RWPE1 (cell line): ENCODE measurements at regions not wholly inside any gene's neighbourhood (a gene's known extent, or its start where the extent isn't known, plus 50 kb on each side); places are given as distances from the start of the nearest gene placed in this dataset.

Experiments used
- CTCF ChIA-PET: fragments of 350-600 bp; sonication (Branson Sonifier 250); formaldehyde crosslinking; extraction: SDS; loops from one replicate; lab custom pipeline; 2021; lab: Yijun Ruan, JAX
- POLR2A ChIA-PET: fragments of 400-600 bp; formaldehyde crosslinking; extraction: SDS; loops from one replicate; lab custom pipeline; 2020; ENCODE audit warnings: antibody characterized with exemption; ENCODE audit not compliant: low non-redundant PET; lab: Yijun Ruan, JAX
- DNase-seq: peaks from one replicate; pipeline ENCODE4 v3.0.0; 2012; ENCODE audit warnings: low spot score
- H3K27ac ChIP-seq: fragments of 450-650 bp; 2 replicates; pipeline ENCODE4 v1.5.1; 2017
- TF ChIP-seq, protein P1 (sequence below): fragments of 450-650 bp; conservative IDR thresholded peaks from 2 replicates; pipeline ENCODE4 v1.5.1; 2017; ENCODE audit warnings: low read depth, mild to moderate bottlenecking

DNA sequence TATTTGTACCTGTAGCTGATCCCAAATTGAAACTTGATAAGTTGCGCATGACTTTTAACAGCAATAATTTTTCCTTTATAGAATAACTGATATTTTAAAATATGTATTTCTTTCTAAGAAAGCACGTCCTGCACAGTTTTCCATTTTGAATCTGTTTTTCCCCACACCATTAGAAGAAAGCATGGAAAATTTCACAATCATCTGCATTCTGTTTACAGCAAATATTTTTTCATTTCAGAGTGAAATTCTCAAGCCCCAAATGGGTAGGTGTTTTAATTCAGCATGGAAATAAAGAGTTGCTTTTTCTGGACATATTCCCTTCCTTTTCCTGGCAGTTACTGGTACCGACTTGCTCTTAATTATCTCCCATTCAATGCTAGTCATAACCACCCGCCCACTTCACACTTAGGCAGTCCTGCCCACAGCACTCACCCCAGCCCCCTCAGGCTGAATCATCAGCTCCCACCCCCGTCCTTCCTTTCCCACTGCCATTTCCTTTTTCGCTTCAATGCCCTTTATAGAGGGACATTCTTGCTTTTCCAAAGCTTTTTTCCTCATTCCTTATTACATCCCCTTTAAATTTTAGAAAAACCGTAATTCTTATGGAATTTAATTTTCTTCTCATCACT is 89.2 kb upstream of the GLS start:
- DNase-seq = peak; percentile 59

DNA sequence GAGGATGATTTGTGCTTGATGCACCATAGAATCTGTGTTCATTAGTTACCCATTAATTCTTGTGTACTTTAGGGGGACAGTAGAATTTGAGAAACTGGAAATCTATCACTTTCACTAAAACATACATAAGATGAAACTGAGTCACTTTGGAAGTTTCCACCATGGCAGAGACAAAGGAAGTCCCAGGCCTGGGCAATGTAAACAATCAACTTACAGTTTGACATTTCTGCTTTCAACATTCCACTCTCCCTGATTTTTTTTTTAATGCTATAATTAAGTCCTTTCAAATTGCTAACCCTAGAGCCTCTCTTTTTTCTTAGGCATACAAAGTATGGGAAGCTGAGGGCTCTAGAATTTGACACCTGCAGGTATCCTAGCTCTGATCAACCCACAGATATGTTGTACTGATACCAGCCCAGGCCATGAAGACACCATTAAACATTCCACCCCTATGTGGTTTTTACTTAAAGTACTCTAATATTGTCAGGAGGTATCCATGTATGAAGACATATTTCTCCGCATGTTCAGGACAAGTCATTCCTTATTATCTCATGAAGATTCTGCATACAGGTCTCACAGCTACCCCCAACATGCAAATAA is 88.5 kb upstream of the GLS start:
- ChIA-PET POLR2A (no interaction called here), CTCF (no interaction called here)
- H3K27ac ChIP-seq = peak overlapping the region; percentile 57; the same call in 1 of the 2 replicates
- TF ChIP-seq, protein P1, sequence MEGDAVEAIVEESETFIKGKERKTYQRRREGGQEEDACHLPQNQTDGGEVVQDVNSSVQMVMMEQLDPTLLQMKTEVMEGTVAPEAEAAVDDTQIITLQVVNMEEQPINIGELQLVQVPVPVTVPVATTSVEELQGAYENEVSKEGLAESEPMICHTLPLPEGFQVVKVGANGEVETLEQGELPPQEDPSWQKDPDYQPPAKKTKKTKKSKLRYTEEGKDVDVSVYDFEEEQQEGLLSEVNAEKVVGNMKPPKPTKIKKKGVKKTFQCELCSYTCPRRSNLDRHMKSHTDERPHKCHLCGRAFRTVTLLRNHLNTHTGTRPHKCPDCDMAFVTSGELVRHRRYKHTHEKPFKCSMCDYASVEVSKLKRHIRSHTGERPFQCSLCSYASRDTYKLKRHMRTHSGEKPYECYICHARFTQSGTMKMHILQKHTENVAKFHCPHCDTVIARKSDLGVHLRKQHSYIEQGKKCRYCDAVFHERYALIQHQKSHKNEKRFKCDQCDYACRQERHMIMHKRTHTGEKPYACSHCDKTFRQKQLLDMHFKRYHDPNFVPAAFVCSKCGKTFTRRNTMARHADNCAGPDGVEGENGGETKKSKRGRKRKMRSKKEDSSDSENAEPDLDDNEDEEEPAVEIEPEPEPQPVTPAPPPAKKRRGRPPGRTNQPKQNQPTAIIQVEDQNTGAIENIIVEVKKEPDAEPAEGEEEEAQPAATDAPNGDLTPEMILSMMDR = no peak
- DNase-seq = no peak

More for the DNA sequence above, 89.2 kb upstream of the GLS start:
- TF ChIP-seq, protein P1 = no peak
- ChIA-PET CTCF (interaction anchor here (0.6 kb wide), 2 partner anchors 387 to 693 kb away, joined by 3 read pairs; no protein-coding TSS in a partner anchor), POLR2A (no interaction called here)
- peak overlapping the region; percentile 57; the same call in 1 of the 2 replicates for H3K27ac ChIP-seq

DNA sequence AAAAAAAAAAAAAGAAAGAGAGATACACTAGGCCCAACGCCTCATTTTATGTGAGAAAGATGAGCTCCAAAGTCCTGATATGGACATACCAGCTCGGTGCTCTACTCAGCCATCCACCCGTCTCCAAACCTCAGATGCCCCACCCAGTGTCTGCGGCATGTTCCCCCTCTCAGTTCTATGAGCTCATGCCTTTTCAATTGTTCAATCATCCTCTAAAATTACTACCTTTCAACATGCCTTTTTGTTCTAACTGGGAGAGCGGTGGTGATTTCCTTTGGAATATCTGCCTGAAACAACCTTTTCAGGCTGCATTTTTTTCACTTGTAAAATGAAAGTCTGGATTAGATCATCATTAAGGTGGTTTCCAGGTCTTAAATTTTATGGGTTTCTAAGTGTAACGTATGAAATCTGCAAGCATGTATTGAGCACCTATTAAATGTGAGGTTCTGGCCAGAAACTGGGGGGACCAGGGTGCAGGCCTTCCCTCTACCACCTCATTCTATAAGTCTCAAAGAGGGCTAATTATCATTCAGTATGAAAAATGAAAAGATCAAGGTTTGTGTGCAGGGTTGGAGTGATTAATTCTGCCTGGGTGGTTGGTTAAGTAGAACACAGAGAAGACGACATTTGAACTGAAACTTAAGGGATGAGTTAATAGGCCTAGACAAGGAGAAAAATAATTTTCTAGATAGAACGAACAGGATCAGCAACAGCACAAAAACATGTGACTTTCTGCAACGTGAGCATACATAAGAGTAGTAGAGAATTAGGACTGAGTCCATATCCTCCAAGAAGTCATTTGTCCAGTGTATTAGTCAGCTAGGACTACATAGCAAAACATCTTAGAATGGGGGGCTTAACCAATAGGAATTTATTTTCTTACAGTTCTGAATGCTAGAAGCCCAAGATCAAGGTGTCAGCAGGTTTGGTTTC is 87.4 kb upstream of the GLS start:
- H3K27ac ChIP-seq = no peak overlapping the region
- no peak for DNase-seq
- ChIA-PET POLR2A (no interaction called here), CTCF (no interaction called here)
- TF ChIP-seq, protein P1 = no peak

DNA sequence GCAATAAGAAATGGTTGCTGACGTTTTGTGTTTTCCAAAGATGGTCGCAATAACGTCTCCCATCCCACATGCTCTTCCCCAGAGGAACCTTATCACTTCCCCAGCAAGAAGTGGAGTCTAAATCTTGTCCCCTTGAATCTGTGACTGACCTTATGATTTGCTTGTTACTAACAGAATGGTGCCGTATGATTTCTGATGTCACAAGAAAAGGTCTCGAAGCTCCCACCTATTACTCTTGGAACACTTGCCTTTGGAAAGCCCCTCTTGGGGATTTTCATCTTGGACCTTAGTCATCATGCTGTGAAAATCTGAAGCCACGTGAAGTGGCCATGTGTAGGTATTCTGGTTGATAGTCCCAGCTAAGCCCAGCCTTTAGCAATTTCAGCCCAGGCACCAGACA is 86.2 kb upstream of the GLS start:
- TF ChIP-seq, protein P1 = no peak
- H3K27ac ChIP-seq = no peak overlapping the region
- CTCF ChIA-PET = no interaction called here
- no peak for DNase-seq
- POLR2A ChIA-PET = no interaction called here

DNA sequence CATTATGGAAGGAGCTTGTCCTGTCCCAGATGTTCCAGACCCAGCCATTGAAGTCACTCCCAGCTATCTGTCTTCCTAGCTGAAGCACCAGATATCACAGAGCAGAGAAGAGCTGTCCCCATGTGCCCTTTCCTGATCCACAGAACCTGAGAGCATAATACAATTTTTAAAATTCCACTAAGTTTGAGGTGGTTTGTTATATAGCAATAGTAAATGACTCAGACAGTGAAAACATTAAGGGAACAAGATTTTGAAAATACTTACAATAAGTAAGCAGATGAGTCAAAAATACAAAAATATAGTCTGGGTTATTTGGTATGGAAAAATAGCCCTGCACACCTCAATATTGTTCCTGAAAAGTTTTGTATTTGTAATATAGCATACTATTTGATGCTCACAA is 85.8 kb upstream of the GLS start:
- ChIA-PET POLR2A (no interaction called here), CTCF (no interaction called here)

DNA sequence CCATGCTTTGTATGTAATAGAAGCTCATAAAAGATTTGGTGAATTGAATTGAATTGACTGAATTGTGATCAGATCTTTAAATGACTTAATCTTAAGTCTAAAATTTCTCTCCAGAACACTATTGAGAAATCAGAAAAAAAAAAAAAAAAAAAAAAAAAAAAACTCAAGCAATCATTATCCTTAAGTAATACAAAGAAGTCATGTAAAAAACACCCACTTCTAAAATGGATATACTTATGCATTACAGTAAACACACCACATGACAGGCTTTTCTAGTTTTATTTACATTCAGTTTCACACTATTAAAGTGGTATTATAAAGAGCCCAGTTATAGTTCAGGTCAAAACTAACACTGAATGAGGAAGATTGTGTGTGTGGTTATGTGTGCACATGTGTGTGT is 84.9 kb upstream of the GLS start:
- POLR2A ChIA-PET = no interaction called here

More for the DNA sequence above, 85.8 kb upstream of the GLS start:
- H3K27ac ChIP-seq = no peak overlapping the region
- no peak for DNase-seq
- TF ChIP-seq, protein P1 = no peak

More for the DNA sequence above, 84.9 kb upstream of the GLS start:
- CTCF ChIA-PET = interaction anchor here (0.5 to 0.6 kb wide), 4 partner anchors 13 to 88 kb away, joined by 3 to 5 read pairs (median 4); no protein-coding TSS in a partner anchor
- H3K27ac ChIP-seq = no peak overlapping the region
- TF ChIP-seq, protein P1 = no peak
- no peak for DNase-seq
